Heart left ventricle (tissue), 16 donors: ENCODE measurements at regions not wholly inside any gene's neighbourhood (a gene's known extent, or its start where the extent isn't known, plus 50 kb on each side); places are given as distances from the start of the nearest gene placed in this dataset.

ENCODE experiments used
- ATAC-seq, 4 donors: fragments of 200-7000 bp; cut with Tn5 transposase; one replicate each; pipeline ENCODE4 v1.9.1; 2020 to 2022; ENCODE audit warnings: moderate library complexity in 4 of 4, mild to moderate bottlenecking in 3 of 4, moderate number of reproducible peaks in 1 of 4
- DNase-seq, 5 donors: peaks; one replicate each; pipeline ENCODE4 v3.0.0-alpha.2; 2020
- H3K27ac ChIP-seq, 12 donors: fragments of 200-600 bp; sonication (generic) in 4 of 12; one replicate each; pipeline versions ENCODE4 v1.5.0 to v1.8.0; 2016 to 2022; ENCODE audit warnings: mild to moderate bottlenecking in 2 of 12
- H3K27me3 ChIP-seq, 9 donors: fragments of 200-600 bp; sonication (generic) in 2 of 9; one replicate each; pipeline versions ENCODE4 v1.5.1 to v1.8.0; 2016 to 2022; ENCODE audit warnings: mild to moderate bottlenecking in 3 of 9
- H3K36me3 ChIP-seq, 9 donors: fragments of 200-600 bp; sonication (generic) in 2 of 9; one replicate each; pipeline versions ENCODE4 v1.5.0 to v1.8.0; 2018 to 2022; ENCODE audit warnings: mild to moderate bottlenecking in 2 of 9
- H3K4me1 ChIP-seq, 12 donors: fragments of 200-600 bp; sonication (generic) in 4 of 12; one replicate each; pipeline versions ENCODE4 v1.5.0 to v1.8.0; 2016 to 2022; ENCODE audit warnings: mild to moderate bottlenecking in 3 of 12
- H3K4me3 ChIP-seq, 12 donors: fragments of 200-600 bp; sonication (generic) in 4 of 12; one replicate each; pipeline versions ENCODE4 v1.5.0 to v1.8.0; 2017 to 2022; ENCODE audit warnings: mild to moderate bottlenecking in 9 of 12, moderate library complexity in 4 of 12
- H3K9me3 ChIP-seq, 12 donors: fragments of 200-600 bp; sonication (generic) in 4 of 12; one replicate each; pipeline versions ENCODE4 v1.5.0 to v1.8.0; 2016 to 2022; ENCODE audit warnings: mild to moderate bottlenecking in 1 of 12
- CTCF ChIP-seq, 12 donors: fragments of 200-600 bp; sonication (generic) in 4 of 12; IDR thresholded peaks; one replicate each; pipeline versions ENCODE4 v1.5.0 to v1.8.0; 2018 to 2022; ENCODE audit warnings: antibody characterized with exemption in 12 of 12, mild to moderate bottlenecking in 5 of 12
- POLR2A ChIP-seq, 2 donors: fragments of 450-650 bp; IDR thresholded peaks; one replicate each; pipeline ENCODE4 v1.6.1; 2017; ENCODE audit warnings: antibody characterized with exemption in 2 of 2, mild to moderate bottlenecking in 2 of 2, moderate library complexity in 2 of 2
- WGBS, 4 donors: extraction: QIAGEN DNeasy Blood & Tissue Kit in 2 of 4; methylation state at CpG; one replicate each; pipeline versions ENCODE4 v1.1.5 to v1.1.7; 2013 to 2018; 5-methylcytosine and 5-hydroxymethylcytosine counted together
- intact Hi-C, 10 donors: fragments of 100-400 bp; cut with DNase I; formaldehyde crosslinking; loops; one replicate each; pipeline versions ENCODE4 v1.11.1 to v1.14.2; 2022
- donor health status: ischemic (EF 13 %, LVEDD 7.1; RV severe dilation, severe dysfunction).
- donor health status: healthy with polysubstance abuse.
- donor health status: DM: no; HTN: yes; CAD: no.
- donor health status: DM: no; HTN: no; CAD: no.
- donor health status: ischemic (EF 25% LVEDD 6.9; RV normal size, moderate dysfunction).
- donor health status: ischemic (EF 25% LVEDD 5.7; RV mildly dilated, moderate dysfunction).
- donor health status: healthy.
- donor health status: DM: yes; HTN: yes; CAD: no.
- donor health status: ischemic (EF 35%, LVEDD 5.7; RV mildly dilated, moderate dysfunction).
- donor health status: nonischemic (EF 11% LVEDD 7.7; RV severe dilation, severe dysfunction).
- donor health status: DM: yes; HTN: yes; CAD: no.
- donor health status: PGD.
- donor health status: ischemic (EF 29% LVEDD 5.4; RV normal size, mild dysfunction).
- donor health status: nonischemic (EF 23%, LVEDD 6.1; RV moderate dilation, normal function).

GRCh38 chr11:32244453-32244852, 153.6 kb downstream of the RCN1 start:
- no peaks in the 10 kb centered on the region for H3K27me3 ChIP-seq
- intact Hi-C loops: no loop called here
- H3K9me3 ChIP-seq: no peaks in the 10 kb centered on the region
- no peaks in the 10 kb centered on the region for H3K36me3 ChIP-seq
- H3K27ac ChIP-seq: no peak overlapping the region
- no peak overlapping the region for H3K4me3 ChIP-seq
- ATAC-seq (no peak), DNase-seq (no peak)
- TF ChIP-seq POLR2A (IDR thresholded peaks at IDR 0.05): no peak
- no peak for TF ChIP-seq CTCF (IDR thresholded peaks at IDR 0.05)
- no peaks in the 10 kb centered on the region for H3K4me1 ChIP-seq

- H3K4me3 ChIP-seq: no peak overlapping the region
- H3K36me3 ChIP-seq: no peaks in the 10 kb centered on the region
- DNase-seq (no peak), ATAC-seq (no peak)
- H3K27ac ChIP-seq: no peak overlapping the region
- H3K4me1 ChIP-seq: no peaks in the 10 kb centered on the region
- H3K27me3 ChIP-seq: peaks cover 0 to 4% (median 0%) of the 10 kb centered on the region in 9 donors
- 81 to 83% (median 82%) methylated on average over 3 of the region's 3 CpGs for WGBS, 4 donors
- intact Hi-C loops: no loop called here
- TF ChIP-seq POLR2A (IDR thresholded peaks at IDR 0.05) (no peak), CTCF (IDR thresholded peaks at IDR 0.05) (no peak)
- H3K9me3 ChIP-seq: no peaks in the 10 kb centered on the region
Measured at GRCh38 chr11:32253706-32254105, 162.8 kb downstream of the RCN1 start.

- no peak overlapping the region for H3K27ac ChIP-seq
- no peak overlapping the region for H3K4me3 ChIP-seq
- no peaks in the 10 kb centered on the region for H3K36me3 ChIP-seq
- H3K27me3 ChIP-seq: peaks cover 0 to 4% (median 0%) of the 10 kb centered on the region in 9 donors
- no peak for ATAC-seq
- H3K4me1 ChIP-seq: no peaks in the 10 kb centered on the region
- no peaks in the 10 kb centered on the region for H3K9me3 ChIP-seq
- TF ChIP-seq CTCF (IDR thresholded peaks at IDR 0.05): no peak
- TF ChIP-seq POLR2A (IDR thresholded peaks at IDR 0.05): no peak
- WGBS, 4 donors: 44 to 59% (median 57%) methylated on average over 8 of the region's 8 CpGs
- DNase-seq: no peak
- intact Hi-C loops: no loop called here
Measured at GRCh38 chr11:32255841-32256240, 165.0 kb downstream of the RCN1 start.

- 57 to 69% (median 61%) methylated on average over 4 of the region's 4 CpGs for WGBS, 4 donors
- no peaks in the 10 kb centered on the region for H3K4me1 ChIP-seq
- TF ChIP-seq CTCF (IDR thresholded peaks at IDR 0.05) (no peak), POLR2A (IDR thresholded peaks at IDR 0.05) (no peak)
- peaks cover 0 to 4% (median 0%) of the 10 kb centered on the region in 9 donors for H3K27me3 ChIP-seq
- no peaks in the 10 kb centered on the region for H3K36me3 ChIP-seq
- no peak overlapping the region for H3K27ac ChIP-seq
- no peak overlapping the region for H3K4me3 ChIP-seq
- no peak for DNase-seq
- intact Hi-C loops: no loop called here
- ATAC-seq: no peak
- no peaks in the 10 kb centered on the region for H3K9me3 ChIP-seq
Measured at GRCh38 chr11:32256466-32256865, 165.6 kb downstream of the RCN1 start.
